NB4 (cell line): ENCODE measurements at regions not wholly inside any gene's neighbourhood (a gene's known extent, or its start where the extent isn't known, plus 50 kb on each side); places are given as distances from the start of the nearest gene placed in this dataset.

Source experiments
- DNase-seq: peaks from one replicate; pipeline ENCODE4 v3.0.0; 2010; ENCODE audit warnings: low read depth
- H3K4me3 ChIP-seq: one replicate; pipeline ENCODE4 v1.5.1; 2011; ENCODE audit warnings: mild to moderate bottlenecking, low read depth, low read length, moderate library complexity
- MYC ChIP-seq: IDR thresholded peaks from 2 replicates; pipeline ENCODE4 v1.6.1; 2011; ENCODE audit warnings: low read depth, low read length
- POLR2A ChIP-seq: IDR thresholded peaks from 2 replicates; pipeline ENCODE4 v1.6.1; 2011; ENCODE audit warnings: mild to moderate bottlenecking; ENCODE audit not compliant: insufficient read length; ENCODE audit errors: extremely low read depth
- TF ChIP-seq, protein P1 (sequence below): IDR thresholded peaks from one replicate; pipeline ENCODE4 v1.5.1; 2012; ENCODE audit warnings: low read depth, low read length
- TF ChIP-seq, protein P2 (sequence below): IDR thresholded peaks from 2 replicates; pipeline ENCODE4 v1.6.1; 2011; ENCODE audit warnings: low read depth, low read length

DNA sequence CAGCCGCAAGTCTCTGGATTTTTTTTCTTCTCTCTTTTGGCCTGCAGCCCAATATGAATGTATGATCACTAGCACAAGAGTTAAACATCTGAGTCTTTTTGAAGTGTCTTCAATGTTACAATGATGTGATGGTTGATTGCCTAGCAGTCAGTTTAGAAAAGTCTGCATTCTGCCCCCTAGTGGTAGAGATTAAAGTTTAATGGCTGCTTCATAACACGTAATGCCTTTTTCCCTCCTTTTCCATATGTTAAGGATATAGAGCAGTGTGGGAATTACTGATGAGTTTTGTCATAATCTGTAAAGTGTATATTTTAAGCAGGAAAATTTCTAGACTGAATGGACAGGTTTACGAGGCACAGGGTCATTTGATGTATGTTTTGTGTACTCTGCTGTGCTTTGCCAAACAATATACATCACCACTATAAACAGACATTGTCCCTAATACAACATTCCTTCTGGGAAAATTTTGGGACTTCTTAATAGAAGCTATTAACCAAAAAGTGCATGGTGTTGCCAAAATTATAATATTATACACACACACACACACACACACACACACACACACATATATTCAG is 1038.5 kb upstream of the NR2F2 start:
- no peak overlapping the region for H3K4me3 ChIP-seq
- peak; percentile 66 for DNase-seq
- no peak for TF ChIP-seq POLR2A
- TF ChIP-seq, protein P1, sequence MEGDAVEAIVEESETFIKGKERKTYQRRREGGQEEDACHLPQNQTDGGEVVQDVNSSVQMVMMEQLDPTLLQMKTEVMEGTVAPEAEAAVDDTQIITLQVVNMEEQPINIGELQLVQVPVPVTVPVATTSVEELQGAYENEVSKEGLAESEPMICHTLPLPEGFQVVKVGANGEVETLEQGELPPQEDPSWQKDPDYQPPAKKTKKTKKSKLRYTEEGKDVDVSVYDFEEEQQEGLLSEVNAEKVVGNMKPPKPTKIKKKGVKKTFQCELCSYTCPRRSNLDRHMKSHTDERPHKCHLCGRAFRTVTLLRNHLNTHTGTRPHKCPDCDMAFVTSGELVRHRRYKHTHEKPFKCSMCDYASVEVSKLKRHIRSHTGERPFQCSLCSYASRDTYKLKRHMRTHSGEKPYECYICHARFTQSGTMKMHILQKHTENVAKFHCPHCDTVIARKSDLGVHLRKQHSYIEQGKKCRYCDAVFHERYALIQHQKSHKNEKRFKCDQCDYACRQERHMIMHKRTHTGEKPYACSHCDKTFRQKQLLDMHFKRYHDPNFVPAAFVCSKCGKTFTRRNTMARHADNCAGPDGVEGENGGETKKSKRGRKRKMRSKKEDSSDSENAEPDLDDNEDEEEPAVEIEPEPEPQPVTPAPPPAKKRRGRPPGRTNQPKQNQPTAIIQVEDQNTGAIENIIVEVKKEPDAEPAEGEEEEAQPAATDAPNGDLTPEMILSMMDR = peak; percentile 70

DNA sequence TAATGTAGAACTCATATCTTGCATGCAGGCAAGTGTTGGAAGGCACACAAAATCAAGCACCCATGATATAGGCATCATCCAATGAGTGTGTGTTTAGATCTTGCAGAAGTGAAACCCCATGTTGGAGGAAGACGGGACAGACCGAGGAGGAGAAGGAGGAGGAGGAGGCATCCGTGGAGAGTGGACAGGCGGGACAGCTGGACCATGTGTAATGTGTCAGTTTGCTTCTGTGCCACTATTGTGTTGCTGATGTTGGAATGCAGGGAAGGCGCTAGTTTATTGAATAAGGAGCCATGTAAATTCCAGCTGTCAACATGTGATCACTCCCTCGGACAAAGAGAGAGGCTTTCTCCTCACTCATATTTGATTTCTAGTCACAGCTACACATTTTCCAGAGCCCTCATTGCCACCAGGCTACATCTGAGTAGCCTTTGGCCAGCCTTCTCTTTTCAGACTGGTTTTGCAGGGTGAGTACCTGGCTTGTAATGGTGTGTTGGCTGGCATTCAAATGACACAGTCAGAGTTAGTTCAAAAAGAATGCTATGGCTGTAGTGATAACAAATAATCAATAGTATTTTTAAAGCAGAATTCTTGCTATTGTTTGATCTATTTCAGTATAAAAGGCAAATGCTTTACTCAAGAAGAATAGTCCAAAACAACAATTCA is 1037.6 kb upstream of the NR2F2 start:
- H3K4me3 ChIP-seq = no peak overlapping the region
- TF ChIP-seq, protein P2, sequence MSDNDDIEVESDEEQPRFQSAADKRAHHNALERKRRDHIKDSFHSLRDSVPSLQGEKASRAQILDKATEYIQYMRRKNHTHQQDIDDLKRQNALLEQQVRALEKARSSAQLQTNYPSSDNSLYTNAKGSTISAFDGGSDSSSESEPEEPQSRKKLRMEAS = no peak
- TF ChIP-seq MYC (no peak), POLR2A (no peak)
- TF ChIP-seq, protein P1 = no peak

DNA sequence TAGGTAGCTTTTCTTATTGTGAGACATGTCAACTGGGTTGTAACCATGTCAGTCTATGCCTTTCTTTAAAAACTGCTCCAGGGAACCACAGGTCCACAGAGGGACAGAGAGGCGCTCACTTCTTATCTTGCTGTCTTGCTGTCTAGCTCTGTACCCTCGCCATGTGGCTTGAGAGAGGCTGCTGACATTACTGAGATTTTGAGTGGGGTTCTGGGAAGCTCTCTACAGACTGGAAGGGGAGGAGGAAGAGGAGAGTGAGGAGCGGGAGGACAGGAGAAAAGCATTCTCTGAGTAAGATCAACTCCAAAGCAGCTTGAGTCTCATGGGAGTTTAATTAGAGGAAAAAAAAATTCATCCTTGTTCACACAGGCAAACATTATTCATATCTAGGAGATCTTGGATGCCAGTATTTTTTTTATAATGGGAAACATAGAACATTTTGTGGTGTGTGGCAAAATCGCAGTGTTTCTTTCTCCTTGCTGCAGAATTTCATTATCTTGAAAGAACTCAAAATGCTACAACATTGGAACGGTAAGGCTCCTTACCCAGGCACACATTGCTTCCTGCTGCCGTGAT is 1037.0 kb upstream of the NR2F2 start:
- no peak for DNase-seq
- TF ChIP-seq, protein P1 = no peak
- TF ChIP-seq MYC (no peak), POLR2A (no peak)
- TF ChIP-seq, protein P2 = no peak
- no peak overlapping the region for H3K4me3 ChIP-seq

More for the DNA sequence above, 1037.6 kb upstream of the NR2F2 start:
- DNase-seq = no peak

DNA sequence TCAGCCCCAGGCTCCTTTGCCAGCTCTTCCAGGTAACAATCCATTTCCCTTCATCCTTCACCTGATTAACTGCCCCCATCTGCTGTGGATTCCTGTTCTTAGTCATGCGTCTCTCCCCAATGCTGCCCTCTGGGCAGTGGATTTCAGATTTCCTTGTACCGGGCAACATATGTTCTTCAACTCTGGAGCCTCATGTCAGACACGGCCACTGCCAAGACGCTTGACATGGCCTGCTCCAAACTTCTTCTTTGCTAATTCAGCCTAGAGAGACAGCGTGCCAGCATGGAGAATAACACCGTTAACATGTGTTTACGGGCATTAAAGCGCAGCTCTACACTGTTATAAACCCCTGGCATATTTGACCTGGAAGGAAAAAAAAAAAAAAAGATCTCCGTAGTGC is 1035.1 kb upstream of the NR2F2 start:
- no peak for DNase-seq
- no peak overlapping the region for H3K4me3 ChIP-seq
- TF ChIP-seq MYC = no peak
- TF ChIP-seq, protein P1 = no peak
- TF ChIP-seq, protein P2 = no peak
- no peak for TF ChIP-seq POLR2A

DNA sequence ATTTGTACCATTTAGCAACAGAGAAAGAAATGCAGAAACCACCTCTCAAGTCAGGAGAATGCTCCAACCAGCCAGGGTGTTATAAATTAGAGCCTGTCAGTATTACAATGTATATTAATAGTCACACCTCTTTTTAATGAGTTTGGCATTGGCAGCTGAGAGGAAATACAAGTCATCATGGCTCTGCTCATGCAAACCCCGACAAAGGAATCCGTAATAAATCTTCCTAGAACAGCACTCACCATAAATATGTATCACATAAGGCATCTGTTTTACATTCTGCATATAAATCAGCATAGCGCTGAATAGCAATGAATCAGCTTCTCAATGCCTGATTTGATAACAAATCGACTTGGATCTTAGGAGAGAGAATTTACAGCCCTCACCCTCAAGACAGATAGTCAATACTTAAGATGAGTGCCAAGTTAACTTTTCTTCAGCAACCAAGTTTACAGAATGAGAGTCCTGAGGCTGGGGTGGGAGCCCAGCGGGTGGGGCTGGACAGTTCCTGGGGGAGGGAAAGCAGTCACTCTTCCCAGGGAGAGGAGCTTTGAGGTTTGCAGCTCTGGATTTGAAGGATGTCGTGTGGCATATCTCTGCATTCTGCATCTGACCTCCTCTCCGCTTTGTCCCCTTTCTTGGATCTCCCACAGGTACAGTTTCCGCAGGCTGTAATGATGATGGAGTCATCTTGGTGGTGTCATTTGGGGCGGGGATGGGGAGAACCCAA is 1034.4 kb upstream of the NR2F2 start:
- H3K4me3 ChIP-seq = no peak overlapping the region
- TF ChIP-seq, protein P1 = no peak
- TF ChIP-seq, protein P2 = no peak
- TF ChIP-seq MYC (no peak), POLR2A (no peak)
- DNase-seq = no peak
